ENCODE measurements at regions not wholly inside any gene's neighbourhood (a gene's known extent, or its start where the extent isn't known, plus 50 kb on each side); places are given as distances from the start of the nearest gene placed in this dataset.
A peak's percentile ranks its signal among the peaks of the same experiment; 100 is the strongest.

DNA sequence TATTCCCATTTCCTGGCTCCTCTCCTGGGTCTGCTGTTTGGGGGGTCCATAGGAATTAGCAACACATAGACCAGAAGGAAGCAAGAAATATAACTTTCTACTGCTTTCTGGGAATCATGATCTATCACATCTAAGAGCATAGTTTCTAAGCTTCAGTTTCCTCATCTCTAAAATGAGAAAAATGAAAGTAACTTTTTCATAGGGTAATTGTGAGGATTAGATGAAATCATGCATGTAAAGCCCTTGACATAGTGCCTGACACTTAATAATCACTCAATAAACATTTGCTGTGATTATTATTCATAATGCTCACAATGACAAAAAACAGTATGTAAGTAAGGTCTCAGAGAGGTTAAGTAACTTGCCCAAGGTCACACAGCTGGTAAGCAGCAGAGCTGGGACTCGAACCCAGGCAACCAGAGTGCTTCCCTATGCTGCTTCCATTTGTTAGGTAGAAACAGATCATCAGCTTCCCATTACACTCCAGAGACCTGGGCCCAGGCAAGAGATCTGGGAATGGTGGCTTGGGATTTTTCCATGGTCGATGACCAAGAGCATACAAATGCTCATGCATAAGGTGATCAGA is 86.6 kb upstream of the MAFB start:
- H3K27me3 ChIP-seq (ENCODE audit: control insufficient read depth, low read length): no peaks in the 10 kb centered on the region
- no peak overlapping the region for H3K4me2 ChIP-seq (ENCODE audit: low read length)
- H3K4me1 ChIP-seq (ENCODE audit: control insufficient read depth, low read length): peaks cover 51% of the 10 kb centered on the region
- H3K36me3 ChIP-seq (ENCODE audit: control insufficient read depth, low read length): no peaks in the 10 kb centered on the region
- TF ChIP-seq, protein P1, sequence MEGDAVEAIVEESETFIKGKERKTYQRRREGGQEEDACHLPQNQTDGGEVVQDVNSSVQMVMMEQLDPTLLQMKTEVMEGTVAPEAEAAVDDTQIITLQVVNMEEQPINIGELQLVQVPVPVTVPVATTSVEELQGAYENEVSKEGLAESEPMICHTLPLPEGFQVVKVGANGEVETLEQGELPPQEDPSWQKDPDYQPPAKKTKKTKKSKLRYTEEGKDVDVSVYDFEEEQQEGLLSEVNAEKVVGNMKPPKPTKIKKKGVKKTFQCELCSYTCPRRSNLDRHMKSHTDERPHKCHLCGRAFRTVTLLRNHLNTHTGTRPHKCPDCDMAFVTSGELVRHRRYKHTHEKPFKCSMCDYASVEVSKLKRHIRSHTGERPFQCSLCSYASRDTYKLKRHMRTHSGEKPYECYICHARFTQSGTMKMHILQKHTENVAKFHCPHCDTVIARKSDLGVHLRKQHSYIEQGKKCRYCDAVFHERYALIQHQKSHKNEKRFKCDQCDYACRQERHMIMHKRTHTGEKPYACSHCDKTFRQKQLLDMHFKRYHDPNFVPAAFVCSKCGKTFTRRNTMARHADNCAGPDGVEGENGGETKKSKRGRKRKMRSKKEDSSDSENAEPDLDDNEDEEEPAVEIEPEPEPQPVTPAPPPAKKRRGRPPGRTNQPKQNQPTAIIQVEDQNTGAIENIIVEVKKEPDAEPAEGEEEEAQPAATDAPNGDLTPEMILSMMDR (IDR thresholded peaks at IDR 0.05; ENCODE audit: low read depth, low read length, poor library complexity, severe bottlenecking): no peak
- TF ChIP-seq EZH2phosphoT487 (IDR thresholded peaks at IDR 0.05; ENCODE audit: borderline replicate concordance, low read length): no peak
- H3K9me3 ChIP-seq (ENCODE audit: control insufficient read depth, insufficient read depth, low read length): no peaks in the 10 kb centered on the region
- H4K20me1 ChIP-seq (ENCODE audit: control insufficient read depth, insufficient read depth, low read depth, low read length): no peaks in the 10 kb centered on the region
- H3K4me3 ChIP-seq (ENCODE audit: low read length): no peak overlapping the region
- no peak overlapping the region for H3K27ac ChIP-seq (ENCODE audit: low read depth, low read length)
- no peaks in the 10 kb centered on the region for H3K79me2 ChIP-seq (ENCODE audit: control insufficient read depth, low read length)
- H3F3A ChIP-seq (ENCODE audit: control insufficient read depth, insufficient read depth): peaks cover 9% of the 10 kb centered on the region
- no peaks in the 10 kb centered on the region for H3K9me2 ChIP-seq (replicated peaks; ENCODE audit: control insufficient read depth, low read length)

DNA sequence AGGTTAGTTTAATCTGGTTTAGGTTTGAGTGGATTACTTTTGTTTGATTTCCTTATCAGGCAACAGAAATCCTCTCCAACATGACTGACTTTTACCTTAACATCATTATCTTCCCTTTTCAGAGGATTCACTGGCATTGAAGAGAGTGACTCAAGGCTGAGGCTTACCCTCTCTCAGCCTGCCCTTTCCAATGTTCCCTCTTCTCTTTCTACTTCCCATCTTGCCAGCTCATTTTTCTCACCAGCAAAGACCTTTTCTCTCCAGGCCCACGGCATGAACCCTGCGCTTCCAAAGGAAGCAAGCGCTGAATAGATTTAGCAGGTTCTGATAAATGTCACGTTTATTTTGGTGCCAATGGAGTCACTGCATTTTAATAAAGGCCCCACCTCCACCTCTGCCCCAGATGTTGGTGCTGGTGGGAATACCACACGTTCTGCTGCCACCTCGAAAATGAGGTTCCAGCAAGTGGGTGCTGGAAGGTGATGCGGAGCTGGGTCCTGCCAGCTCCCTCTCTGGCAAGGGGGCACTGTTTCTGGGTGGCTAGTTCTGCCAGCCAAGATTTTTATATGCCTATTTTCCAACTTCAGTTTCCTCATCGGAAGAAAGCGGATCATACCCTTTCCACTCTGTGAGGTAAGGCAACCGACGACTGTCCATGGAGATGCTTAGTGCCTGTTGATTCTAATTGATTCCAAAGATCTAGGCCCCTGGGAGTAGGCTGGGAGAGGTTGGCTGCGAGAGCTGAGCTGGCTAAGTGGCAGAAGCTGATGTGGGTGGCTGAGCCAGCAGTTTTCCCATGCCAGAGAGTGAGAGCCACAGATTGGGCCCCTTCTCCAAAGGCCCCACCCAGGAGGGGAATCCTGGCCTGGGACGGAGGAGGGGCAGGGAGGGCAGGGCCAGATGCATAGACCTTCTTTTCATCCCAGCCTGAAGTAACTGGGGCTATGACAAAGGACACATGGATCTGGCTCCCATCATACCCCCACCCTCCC is 87.7 kb upstream of the MAFB start:
- Histone ChIP-seq H3K4me3 (ENCODE audit: low read length) (no peak overlapping the region), H3K9me2 (replicated peaks; ENCODE audit: control insufficient read depth, low read length) (no peaks in the 10 kb centered on the region), H3F3A (ENCODE audit: control insufficient read depth, insufficient read depth) (peaks cover 9% of the 10 kb centered on the region), H4K20me1 (ENCODE audit: control insufficient read depth, insufficient read depth, low read depth, low read length) (no peaks in the 10 kb centered on the region), H3K27ac (ENCODE audit: low read depth, low read length) (no peak overlapping the region), H3K9me3 (ENCODE audit: control insufficient read depth, insufficient read depth, low read length) (no peaks in the 10 kb centered on the region), H3K4me1 (ENCODE audit: control insufficient read depth, low read length) (peaks cover 51% of the 10 kb centered on the region), H3K4me2 (ENCODE audit: low read length) (no peak overlapping the region), H3K79me2 (ENCODE audit: control insufficient read depth, low read length) (no peaks in the 10 kb centered on the region), H3K27me3 (ENCODE audit: control insufficient read depth, low read length) (no peaks in the 10 kb centered on the region), H3K36me3 (ENCODE audit: control insufficient read depth, low read length) (no peaks in the 10 kb centered on the region)
- no peak for TF ChIP-seq EZH2phosphoT487 (IDR thresholded peaks at IDR 0.05; ENCODE audit: borderline replicate concordance, low read length)
- TF ChIP-seq, protein P1 (IDR thresholded peaks at IDR 0.05; ENCODE audit: low read depth, low read length, poor library complexity, severe bottlenecking): no peak

DNA sequence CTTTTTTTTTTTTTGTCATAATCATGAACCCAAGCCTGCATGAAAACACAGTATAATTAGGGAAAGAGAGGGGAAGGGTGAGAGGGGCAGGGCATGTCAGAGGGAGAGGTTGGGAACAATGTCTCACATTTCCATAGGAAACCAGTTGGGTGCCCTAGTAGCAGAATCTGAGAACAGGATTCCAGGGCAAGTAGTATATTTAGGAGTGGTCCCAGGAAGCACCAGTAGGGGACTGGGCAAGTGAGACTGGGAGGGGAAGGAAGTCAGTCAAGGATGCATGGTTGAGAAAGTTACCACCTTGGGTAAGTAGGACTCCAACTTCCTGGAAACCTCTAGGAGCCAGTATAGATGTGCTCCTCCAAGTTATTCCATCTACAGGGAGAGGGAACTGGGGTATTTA is 88.6 kb upstream of the MAFB start:
- Histone ChIP-seq H3K9me2 (replicated peaks; ENCODE audit: control insufficient read depth, low read length) (no peaks in the 10 kb centered on the region), H3K4me2 (ENCODE audit: low read length) (peak overlapping the region; percentile 73; the same call in 1 of the 2 replicates), H3F3A (ENCODE audit: control insufficient read depth, insufficient read depth) (peaks cover 9% of the 10 kb centered on the region), H3K27ac (ENCODE audit: low read depth, low read length) (no peak overlapping the region), H3K27me3 (ENCODE audit: control insufficient read depth, low read length) (no peaks in the 10 kb centered on the region), H3K79me2 (ENCODE audit: control insufficient read depth, low read length) (no peaks in the 10 kb centered on the region), H3K36me3 (ENCODE audit: control insufficient read depth, low read length) (no peaks in the 10 kb centered on the region), H3K4me3 (ENCODE audit: low read length) (no peak overlapping the region), H3K9me3 (ENCODE audit: control insufficient read depth, insufficient read depth, low read length) (no peaks in the 10 kb centered on the region), H3K4me1 (ENCODE audit: control insufficient read depth, low read length) (peaks cover 53% of the 10 kb centered on the region), H4K20me1 (ENCODE audit: control insufficient read depth, insufficient read depth, low read depth, low read length) (no peaks in the 10 kb centered on the region)
- TF ChIP-seq EZH2phosphoT487 (IDR thresholded peaks at IDR 0.05; ENCODE audit: borderline replicate concordance, low read length): no peak
- TF ChIP-seq, protein P1 (IDR thresholded peaks at IDR 0.05; ENCODE audit: low read depth, low read length, poor library complexity, severe bottlenecking): no peak
